NB4 (cell line): ENCODE measurements at regions not wholly inside any gene's neighbourhood (a gene's known extent, or its start where the extent isn't known, plus 50 kb on each side); places are given as distances from the start of the nearest gene placed in this dataset.

Experiments
- DNase-seq: peaks from one replicate; pipeline ENCODE4 v3.0.0; 2010; ENCODE audit warnings: low read depth
- H3K4me3 ChIP-seq: one replicate; pipeline ENCODE4 v1.5.1; 2011; ENCODE audit warnings: mild to moderate bottlenecking, low read depth, low read length, moderate library complexity
- CTCF ChIP-seq: IDR thresholded peaks from one replicate; pipeline ENCODE4 v1.5.1; 2012; ENCODE audit warnings: low read depth, low read length
- MAX ChIP-seq: IDR thresholded peaks from 2 replicates; pipeline ENCODE4 v1.6.1; 2011; ENCODE audit warnings: low read depth, low read length
- MYC ChIP-seq: IDR thresholded peaks from 2 replicates; pipeline ENCODE4 v1.6.1; 2011; ENCODE audit warnings: low read depth, low read length
- POLR2A ChIP-seq: IDR thresholded peaks from 2 replicates; pipeline ENCODE4 v1.6.1; 2011; ENCODE audit warnings: mild to moderate bottlenecking; ENCODE audit not compliant: insufficient read length; ENCODE audit errors: extremely low read depth

DNA sequence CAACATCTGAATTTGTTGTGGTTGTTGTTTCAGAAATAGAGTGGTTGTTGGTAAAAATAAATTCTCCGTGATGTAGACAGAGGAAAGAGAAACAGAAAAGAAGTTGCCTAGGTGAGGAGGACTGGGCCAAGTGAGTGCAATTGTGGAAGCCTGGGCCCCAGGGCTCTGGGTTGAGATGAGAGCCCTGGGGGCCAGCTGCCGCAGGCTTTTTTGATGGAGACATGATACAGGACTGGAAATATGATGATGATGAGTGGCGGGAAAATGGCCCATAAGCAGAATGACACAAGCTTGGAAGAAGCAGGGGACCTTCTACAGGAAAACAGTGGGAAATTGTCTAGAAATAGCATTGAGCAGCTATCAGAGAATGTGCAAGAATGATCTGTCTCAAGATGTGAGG lies 181.8 kb downstream of the TDRD15 start:
- no peak for DNase-seq
- H3K4me3 ChIP-seq = no peak overlapping the region

GRCh38 chr2:21306235-21306634 lies 182.5 kb downstream of the TDRD15 start:
- TF ChIP-seq CTCF = no peak
- no peak for TF ChIP-seq POLR2A
- no peak for TF ChIP-seq MYC
- no peak for TF ChIP-seq MAX
- no peak for DNase-seq
- H3K4me3 ChIP-seq = no peak overlapping the region

More for the DNA sequence above, 181.8 kb downstream of the TDRD15 start:
- TF ChIP-seq MYC (no peak), CTCF (no peak), POLR2A (no peak), MAX (no peak)

DNA sequence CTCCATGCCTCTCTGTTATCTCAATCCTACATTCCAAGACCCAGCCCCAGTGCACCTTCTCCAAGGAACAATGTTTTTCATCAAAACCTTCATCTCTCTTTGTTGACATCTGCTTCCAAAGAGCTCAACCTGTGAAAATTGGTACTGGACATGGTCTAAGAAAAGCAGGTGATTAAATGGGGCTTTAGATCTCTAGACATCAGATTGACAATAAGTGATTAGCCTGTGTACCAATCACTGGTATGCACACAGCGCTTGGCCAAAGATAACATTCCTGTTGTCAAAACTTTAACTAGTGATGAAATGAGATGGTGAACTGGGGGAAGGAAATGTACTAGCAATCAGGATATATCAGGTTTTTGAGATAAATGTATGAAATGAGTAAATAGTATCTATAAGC lies 183.3 kb downstream of the TDRD15 start:
- no peak for DNase-seq
- no peak overlapping the region for H3K4me3 ChIP-seq
- no peak for TF ChIP-seq MYC
- TF ChIP-seq MAX = no peak
- TF ChIP-seq POLR2A = no peak
- no peak for TF ChIP-seq CTCF

GRCh38 chr2:21310493-21310892 lies 186.7 kb downstream of the TDRD15 start:
- no peak for TF ChIP-seq MYC
- no peak for TF ChIP-seq MAX
- no peak for TF ChIP-seq POLR2A
- TF ChIP-seq CTCF = no peak
- H3K4me3 ChIP-seq = no peak overlapping the region
- DNase-seq = no peak

- TF ChIP-seq POLR2A (no peak), MAX (no peak), CTCF (no peak), MYC (no peak)
- DNase-seq = no peak
- H3K4me3 ChIP-seq = no peak overlapping the region
These were observed 190.6 kb downstream of the TDRD15 start for GRCh38 chr2:21314322-21314835.
